ENCODE measurements at regions not wholly inside any gene's neighbourhood (a gene's known extent, or its start where the extent isn't known, plus 50 kb on each side); places are given as distances from the start of the nearest gene placed in this dataset.

DNA sequence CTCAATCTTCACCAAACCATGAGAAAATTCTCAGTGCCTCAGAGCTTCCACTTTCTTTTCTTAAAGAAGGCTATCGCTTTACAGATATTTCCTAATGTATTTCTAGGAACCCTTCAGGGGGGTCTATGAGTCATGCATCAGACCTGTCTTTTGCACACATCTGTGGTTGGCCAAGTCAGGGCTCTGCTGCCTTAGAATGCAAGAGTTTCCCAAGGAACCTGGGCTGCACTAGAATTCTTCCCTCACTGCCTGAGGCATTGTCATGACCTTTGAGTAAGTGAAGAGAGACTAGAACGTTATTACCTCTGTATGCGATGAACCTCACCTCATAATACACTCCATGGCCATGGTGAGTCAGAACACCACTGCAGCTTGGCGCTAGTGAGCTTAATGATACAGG lies 365.0 kb upstream of the ID4 start:
- TF ChIP-seq, protein P1, sequence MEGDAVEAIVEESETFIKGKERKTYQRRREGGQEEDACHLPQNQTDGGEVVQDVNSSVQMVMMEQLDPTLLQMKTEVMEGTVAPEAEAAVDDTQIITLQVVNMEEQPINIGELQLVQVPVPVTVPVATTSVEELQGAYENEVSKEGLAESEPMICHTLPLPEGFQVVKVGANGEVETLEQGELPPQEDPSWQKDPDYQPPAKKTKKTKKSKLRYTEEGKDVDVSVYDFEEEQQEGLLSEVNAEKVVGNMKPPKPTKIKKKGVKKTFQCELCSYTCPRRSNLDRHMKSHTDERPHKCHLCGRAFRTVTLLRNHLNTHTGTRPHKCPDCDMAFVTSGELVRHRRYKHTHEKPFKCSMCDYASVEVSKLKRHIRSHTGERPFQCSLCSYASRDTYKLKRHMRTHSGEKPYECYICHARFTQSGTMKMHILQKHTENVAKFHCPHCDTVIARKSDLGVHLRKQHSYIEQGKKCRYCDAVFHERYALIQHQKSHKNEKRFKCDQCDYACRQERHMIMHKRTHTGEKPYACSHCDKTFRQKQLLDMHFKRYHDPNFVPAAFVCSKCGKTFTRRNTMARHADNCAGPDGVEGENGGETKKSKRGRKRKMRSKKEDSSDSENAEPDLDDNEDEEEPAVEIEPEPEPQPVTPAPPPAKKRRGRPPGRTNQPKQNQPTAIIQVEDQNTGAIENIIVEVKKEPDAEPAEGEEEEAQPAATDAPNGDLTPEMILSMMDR (conservative IDR thresholded peaks at IDR 0.05): no peak
- no peak overlapping the region for H3K27ac ChIP-seq

DNA sequence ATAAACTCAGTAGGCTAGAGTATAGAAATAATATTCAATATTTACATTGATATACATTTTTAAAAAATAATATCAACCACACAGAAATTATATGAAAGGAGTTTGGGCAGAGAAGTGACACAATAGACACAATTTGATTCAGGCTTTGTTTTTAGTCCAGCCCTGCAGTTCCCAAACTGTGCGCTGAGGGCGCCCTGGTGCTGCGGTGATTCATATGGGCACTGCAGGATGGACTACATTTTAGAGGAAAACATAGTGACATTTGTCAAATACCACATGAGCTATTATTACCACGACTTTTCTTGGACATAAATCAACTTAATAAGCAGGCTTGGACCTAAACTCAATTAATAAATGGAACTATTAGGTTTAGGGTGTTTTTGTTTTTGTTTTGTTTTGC lies 364.3 kb upstream of the ID4 start:
- TF ChIP-seq, protein P1 (conservative IDR thresholded peaks at IDR 0.05): no peak
- no peak overlapping the region for H3K27ac ChIP-seq

DNA sequence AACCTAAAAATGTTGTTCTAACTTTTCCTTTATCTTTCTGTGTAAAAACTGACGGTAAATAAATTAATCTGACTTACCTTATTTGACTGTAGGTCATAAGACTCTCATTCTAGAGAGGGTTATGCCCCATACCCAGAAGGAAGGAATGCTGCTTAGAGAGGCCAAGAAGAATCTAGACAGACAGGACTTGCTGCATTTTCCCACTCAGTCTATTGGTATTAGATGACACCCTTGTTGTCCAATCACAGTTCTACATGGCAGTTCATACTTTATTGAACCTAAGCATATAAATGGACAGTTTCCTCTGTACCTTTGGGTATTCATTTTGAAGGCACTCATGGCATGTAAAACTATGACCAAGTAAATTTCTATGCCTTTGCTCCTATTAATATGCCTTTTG lies 359.6 kb upstream of the ID4 start:
- no peak overlapping the region for H3K27ac ChIP-seq

DNA sequence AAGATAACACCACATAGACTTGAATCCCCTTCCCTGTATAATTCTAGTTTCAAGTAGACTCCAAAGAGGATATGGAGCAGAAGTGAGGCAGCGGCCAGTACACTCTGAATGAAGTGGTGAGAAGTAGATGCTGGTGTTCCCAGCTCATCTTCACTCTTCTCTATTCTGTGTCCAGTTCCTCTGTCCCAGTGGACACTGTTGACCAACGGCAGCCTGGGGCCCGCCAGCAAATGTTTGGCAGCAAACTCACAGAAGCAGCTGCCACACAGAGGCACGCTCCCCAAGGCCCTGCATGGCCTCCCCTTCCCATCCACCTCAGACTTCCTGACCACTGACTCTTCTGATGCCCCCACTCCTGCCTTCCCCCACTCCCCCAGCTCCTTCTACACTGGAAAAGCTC lies 358.9 kb upstream of the ID4 start:
- H3K27ac ChIP-seq: no peak overlapping the region

More for the DNA sequence above, 359.6 kb upstream of the ID4 start:
- TF ChIP-seq, protein P1 (conservative IDR thresholded peaks at IDR 0.05): no peak

DNA sequence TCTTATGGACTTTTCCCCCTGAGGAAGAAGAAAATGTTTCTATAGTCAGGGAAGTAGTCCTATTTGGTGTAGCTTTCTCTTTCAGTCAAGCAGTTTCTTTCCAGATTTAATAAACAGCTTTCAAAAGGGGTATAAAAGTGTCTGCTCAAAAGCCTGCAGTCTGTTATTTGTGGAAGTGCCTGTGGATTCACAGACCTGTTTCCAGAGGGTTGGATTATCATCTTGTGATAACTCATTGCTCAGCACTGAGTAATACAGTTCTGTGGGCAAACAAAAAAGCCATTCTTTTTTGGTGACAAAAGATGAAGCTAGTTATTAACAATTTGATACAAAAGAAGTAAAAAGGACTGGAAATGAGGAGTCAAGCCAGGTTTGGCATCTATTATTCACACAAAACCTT lies 358.2 kb upstream of the ID4 start:
- TF ChIP-seq, protein P1 (conservative IDR thresholded peaks at IDR 0.05): no peak
- H3K27ac ChIP-seq: no peak overlapping the region

More for the DNA sequence above, 358.9 kb upstream of the ID4 start:
- TF ChIP-seq, protein P1 (conservative IDR thresholded peaks at IDR 0.05): no peak

DNA sequence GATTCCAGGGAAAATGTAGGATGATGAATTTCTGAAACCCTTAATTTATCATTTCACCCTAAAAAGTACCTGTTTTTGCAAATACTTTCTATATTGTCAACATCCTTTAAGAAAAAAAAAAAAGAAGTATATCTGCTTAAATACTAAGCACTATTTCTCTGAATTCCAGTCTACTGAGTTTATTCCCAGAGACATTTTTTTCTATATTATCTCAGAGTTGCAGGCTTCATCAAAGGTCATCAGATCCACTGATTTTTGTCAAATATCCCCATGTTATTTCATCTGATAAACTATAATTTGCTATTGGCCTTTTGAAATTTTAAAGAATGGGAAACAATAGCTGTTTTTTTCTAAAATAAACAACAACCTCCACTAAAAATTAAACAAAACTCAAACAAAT lies 357.6 kb upstream of the ID4 start:
- TF ChIP-seq, protein P1 (conservative IDR thresholded peaks at IDR 0.05): no peak
- no peak overlapping the region for H3K27ac ChIP-seq

DNA sequence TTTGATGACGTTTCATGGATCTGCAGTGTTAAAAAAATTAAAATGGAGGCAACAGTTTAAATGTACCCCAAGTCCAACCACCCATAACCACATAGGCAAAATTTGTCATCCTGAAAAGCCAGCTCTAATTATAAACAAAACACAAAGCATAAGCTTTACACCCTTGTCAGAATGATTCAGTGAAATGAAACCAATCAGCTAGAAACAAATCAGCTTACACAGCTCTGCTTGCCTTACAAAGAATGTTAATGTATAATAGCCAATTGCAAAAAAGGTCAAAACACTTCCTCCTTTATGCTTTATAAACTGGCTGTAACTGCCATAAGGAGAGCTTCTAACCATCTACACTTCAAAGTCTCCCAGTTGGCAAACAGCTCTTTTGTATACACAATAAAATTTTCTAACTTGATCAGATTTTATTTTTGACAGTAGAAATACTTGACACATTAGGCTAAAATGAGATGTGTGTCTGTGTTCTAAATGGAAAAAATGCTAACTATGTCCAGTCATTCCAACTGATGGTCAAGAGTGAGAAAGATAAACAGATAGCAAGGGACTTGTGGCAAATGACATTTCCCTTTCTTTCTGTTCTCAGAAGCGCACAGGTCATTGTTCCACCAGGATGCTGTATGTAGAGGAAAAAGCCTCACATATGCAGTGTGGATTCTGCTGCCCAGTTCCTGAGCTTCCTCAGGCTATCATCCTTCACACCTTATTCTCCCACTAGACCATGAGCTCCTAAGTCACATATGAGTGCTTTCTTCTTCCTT lies 344.3 kb upstream of the ID4 start:
- TF ChIP-seq, protein P1 (conservative IDR thresholded peaks at IDR 0.05): no peak

More for the DNA sequence above, 344.3 kb upstream of the ID4 start:
- H3K27ac ChIP-seq: no peak overlapping the region
